MCF 10A (cell line): ENCODE measurements at regions not wholly inside any gene's neighbourhood (a gene's known extent, or its start where the extent isn't known, plus 50 kb on each side); places are given as distances from the start of the nearest gene placed in this dataset.
"Not testable (repeated sequence)": the region's sequence is repeated elsewhere in the genome, so short reads cannot be mapped to it uniquely, and the experiment has no call there.

Experiments used
- BruUV-seq: library from RNA; stranded (reverse); fragments of 400-500 nt; replicated peaks from 2 replicates; lab custom pipeline; 2021; lab: Mats Ljungman, UMichigan
- CTCF ChIA-PET: fragments of 300-600 bp; sonication (Branson Sonifier 250); formaldehyde crosslinking; extraction: SDS; loops from one replicate; lab custom pipeline; 2021; ENCODE audit warnings: antibody characterized with exemption, inconsistent platforms; lab: Yijun Ruan, JAX
- POLR2A ChIA-PET: fragments of 300-600, 350-650 bp; sonication (Branson Sonifier 250); formaldehyde crosslinking; extraction: SDS; loops from one replicate; lab custom pipeline; 2020; ENCODE audit warnings: antibody characterized with exemption, inconsistent platforms; lab: Yijun Ruan, JAX
- DNase-seq: peaks from one replicate; pipeline ENCODE4 v3.0.0-alpha.2; 2018; ENCODE audit not compliant: unreplicated experiment
- H3K27ac Mint-ChIP-seq: one replicate; pipeline ENCODE4 v1.8.0; 2022; ENCODE audit warnings: mild to moderate bottlenecking, low read depth, mixed read lengths; ENCODE audit not compliant: unreplicated experiment
- H3K27me3 Mint-ChIP-seq: one replicate; pipeline ENCODE4 v1.8.0; 2022; ENCODE audit warnings: mixed read lengths; ENCODE audit not compliant: insufficient read depth, unreplicated experiment
- H3K36me3 Mint-ChIP-seq: one replicate; pipeline ENCODE4 v1.8.0; 2022; ENCODE audit warnings: mild to moderate bottlenecking, moderate library complexity, mixed read lengths; ENCODE audit not compliant: insufficient read depth, unreplicated experiment
- H3K4me1 Mint-ChIP-seq: one replicate; pipeline ENCODE4 v1.8.0; 2022; ENCODE audit warnings: mixed read lengths; ENCODE audit not compliant: insufficient read depth, unreplicated experiment
- H3K4me3 Mint-ChIP-seq: one replicate; pipeline ENCODE4 v1.8.0; 2022; ENCODE audit warnings: mild to moderate bottlenecking, moderate library complexity, mixed read lengths; ENCODE audit not compliant: unreplicated experiment
- H3K9me3 Mint-ChIP-seq: one replicate; pipeline ENCODE4 v1.8.0; 2022; ENCODE audit warnings: mixed read lengths; ENCODE audit not compliant: unreplicated experiment
- intact Hi-C: fragments of 100-400 bp; cut with micrococcal nuclease; formaldehyde crosslinking; loops from 2 replicates; pipeline ENCODE4 v1.14.1; 2022
- TF ChIP-seq, protein P1 (sequence below): fragments of 200-600 bp; IDR thresholded peaks from one replicate; pipeline ENCODE4 v1.8.0; 2022; ENCODE audit warnings: antibody characterized with exemption, mild to moderate bottlenecking; ENCODE audit not compliant: unreplicated experiment

GRCh38 chr2:176923205-176923604, 289.4 kb upstream of the HNRNPA3 start:
- no peak for DNase-seq
- H3K4me1 Mint-ChIP-seq = no peaks in the 10 kb centered on the region
- no peaks in the 10 kb centered on the region for H3K9me3 Mint-ChIP-seq
- POLR2A ChIA-PET = no interaction called here
- intact Hi-C loops = no loop called here
- TF ChIP-seq, protein P1, sequence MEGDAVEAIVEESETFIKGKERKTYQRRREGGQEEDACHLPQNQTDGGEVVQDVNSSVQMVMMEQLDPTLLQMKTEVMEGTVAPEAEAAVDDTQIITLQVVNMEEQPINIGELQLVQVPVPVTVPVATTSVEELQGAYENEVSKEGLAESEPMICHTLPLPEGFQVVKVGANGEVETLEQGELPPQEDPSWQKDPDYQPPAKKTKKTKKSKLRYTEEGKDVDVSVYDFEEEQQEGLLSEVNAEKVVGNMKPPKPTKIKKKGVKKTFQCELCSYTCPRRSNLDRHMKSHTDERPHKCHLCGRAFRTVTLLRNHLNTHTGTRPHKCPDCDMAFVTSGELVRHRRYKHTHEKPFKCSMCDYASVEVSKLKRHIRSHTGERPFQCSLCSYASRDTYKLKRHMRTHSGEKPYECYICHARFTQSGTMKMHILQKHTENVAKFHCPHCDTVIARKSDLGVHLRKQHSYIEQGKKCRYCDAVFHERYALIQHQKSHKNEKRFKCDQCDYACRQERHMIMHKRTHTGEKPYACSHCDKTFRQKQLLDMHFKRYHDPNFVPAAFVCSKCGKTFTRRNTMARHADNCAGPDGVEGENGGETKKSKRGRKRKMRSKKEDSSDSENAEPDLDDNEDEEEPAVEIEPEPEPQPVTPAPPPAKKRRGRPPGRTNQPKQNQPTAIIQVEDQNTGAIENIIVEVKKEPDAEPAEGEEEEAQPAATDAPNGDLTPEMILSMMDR = no peak
- H3K36me3 Mint-ChIP-seq = no peaks in the 10 kb centered on the region
- no peaks in the 10 kb centered on the region for H3K27me3 Mint-ChIP-seq
- no TSS peak for BruUV-seq
- CTCF ChIA-PET = interaction anchor here (0.6 kb wide), 1 partner anchor 225 kb away, joined by 3 read pairs; no protein-coding TSS in a partner anchor
- no peak overlapping the region for H3K27ac Mint-ChIP-seq
- no peak overlapping the region for H3K4me3 Mint-ChIP-seq

DNA sequence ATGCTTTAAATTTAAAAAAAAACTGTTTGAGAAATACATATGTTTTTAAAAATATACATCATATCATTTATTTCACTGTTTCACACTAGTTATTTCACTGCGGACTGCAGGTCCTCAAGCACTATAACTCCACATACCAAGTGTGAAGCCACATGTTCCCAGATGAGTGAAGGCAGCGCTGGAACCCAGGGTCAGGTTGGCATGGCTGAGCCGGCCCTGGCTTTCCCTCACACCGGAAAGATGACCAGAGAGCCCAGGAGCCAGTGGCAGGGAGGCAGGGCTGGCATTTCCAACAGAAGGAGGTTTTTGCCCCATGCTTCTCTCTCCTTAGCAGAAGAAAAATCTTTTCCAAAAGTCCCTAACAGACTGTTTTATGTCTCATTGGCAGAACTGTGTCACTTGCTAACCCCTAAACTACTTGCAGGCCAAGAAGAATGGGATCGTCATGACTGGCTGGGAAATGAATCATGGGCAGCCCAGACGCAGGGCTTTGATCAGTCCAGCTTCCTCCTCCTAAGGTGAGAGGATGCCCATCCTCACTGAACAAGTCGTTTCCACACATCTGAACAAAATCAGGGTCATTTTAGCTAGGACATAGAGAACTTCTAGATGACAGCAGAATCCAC, 287.6 kb upstream of the HNRNPA3 start:
- DNase-seq = peak; percentile 4
- no peaks in the 10 kb centered on the region for H3K27me3 Mint-ChIP-seq
- BruUV-seq = no TSS peak
- H3K4me1 Mint-ChIP-seq = no peaks in the 10 kb centered on the region
- H3K36me3 Mint-ChIP-seq = no peaks in the 10 kb centered on the region
- H3K9me3 Mint-ChIP-seq = no peaks in the 10 kb centered on the region
- H3K27ac Mint-ChIP-seq = no peak overlapping the region
- TF ChIP-seq, protein P1 = no peak
- no peak overlapping the region for H3K4me3 Mint-ChIP-seq
- CTCF ChIA-PET = no interaction called here
- POLR2A ChIA-PET = no interaction called here
- intact Hi-C loops = no loop called here

GRCh38 chr2:176926453-176926852, 286.1 kb upstream of the HNRNPA3 start:
- no peak for DNase-seq
- ChIA-PET CTCF (interaction anchor here (0.6 kb wide), 1 partner anchor 44 kb away, joined by 3 read pairs; no protein-coding TSS in a partner anchor), POLR2A (no interaction called here)
- Mint-ChIP-seq H3K27ac (no peak overlapping the region), H3K4me1 (peaks cover 5% of the 10 kb centered on the region), H3K36me3 (no peaks in the 10 kb centered on the region), H3K4me3 (no peak overlapping the region), H3K27me3 (no peaks in the 10 kb centered on the region), H3K9me3 (no peaks in the 10 kb centered on the region)
- intact Hi-C loops = no loop called here
- TF ChIP-seq, protein P1 = no peak
- BruUV-seq = no TSS peak

DNA sequence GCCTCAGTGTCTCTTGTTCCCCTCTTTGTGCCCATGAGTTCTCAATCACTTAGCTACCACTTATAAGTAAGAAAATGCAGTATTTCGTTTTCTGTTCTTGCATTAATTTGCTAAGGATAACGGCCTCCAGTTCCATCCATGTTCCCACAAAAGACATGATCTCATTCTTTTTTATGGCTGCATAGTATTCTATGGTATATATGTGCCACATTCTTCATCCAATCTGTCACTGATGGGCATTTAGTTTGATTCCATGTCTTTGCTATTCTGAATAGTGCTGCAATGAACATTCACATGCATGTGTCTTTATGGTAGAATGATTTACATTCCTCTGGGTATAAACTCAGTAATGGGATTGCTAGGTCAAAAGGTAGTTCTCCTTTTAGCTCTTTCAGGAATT, 283.2 kb upstream of the HNRNPA3 start:
- POLR2A ChIA-PET = interaction anchor here (0.5 to 0.6 kb wide), 3 partner anchors 74 to 172 kb away, joined by 3 to 4 read pairs (median 3); no protein-coding TSS in a partner anchor
- BruUV-seq, H3K9me3 Mint-ChIP-seq, H3K27me3 Mint-ChIP-seq, H3K36me3 Mint-ChIP-seq, H3K27ac Mint-ChIP-seq, DNase-seq, H3K4me1 Mint-ChIP-seq, intact Hi-C loops, H3K4me3 Mint-ChIP-seq: not testable (repeated sequence)
- CTCF ChIA-PET = interaction anchor here (1.0 to 1.3 kb wide), 2 partner anchors 11 to 112 kb away, joined by 3 to 4 read pairs; no protein-coding TSS in a partner anchor
